H1 (cell line): ENCODE measurements at regions not wholly inside any gene's neighbourhood (a gene's known extent, or its start where the extent isn't known, plus 50 kb on each side); places are given as distances from the start of the nearest gene placed in this dataset.

Experiments used
- CTCF ChIA-PET: fragments of 300-600 bp; sonication (Branson Sonifier 250); formaldehyde crosslinking; loops from one replicate; lab custom pipeline; 2021; ENCODE audit not compliant: partially characterized antibody; lab: Charles Lee
- POLR2A ChIA-PET: fragments of 300-600 bp; sonication (Branson Sonifier 250); formaldehyde crosslinking; loops from one replicate; lab custom pipeline; 2021; ENCODE audit warnings: inconsistent platforms; ENCODE audit not compliant: partially characterized antibody; lab: Charles Lee
- DNase-seq, 2 experiments: peaks; one replicate each; pipeline versions ENCODE4 v3.0.0 to v3.0.0-alpha.2; 2010 to 2022; ENCODE audit warnings: low spot score in 2 of 2, low read depth in 1 of 2, mixed read lengths in 1 of 2
- FAIRE-seq: peaks from 2 replicates; lab custom pipeline; 2011; peaks lifted over from hg19 to GRCh38; lab: Jason Lieb, UNC
- H2AFZ ChIP-seq: 2 replicates; pipeline ENCODE4 v1.8.1; 2012; ENCODE audit warnings: low read length, inconsistent platforms
- H2AK5ac ChIP-seq: 2 replicates; pipeline ENCODE4 v1.6.1; 2013; ENCODE audit warnings: low read depth, low read length
- H2BK120ac ChIP-seq: replicated peaks from 2 replicates; pipeline ENCODE3; 2013; ENCODE audit warnings: low read depth, low read length, inconsistent platforms
- H2BK12ac ChIP-seq: 2 replicates; pipeline ENCODE4 v1.6.1; 2013; ENCODE audit warnings: low read depth, low read length
- H2BK15ac ChIP-seq: 2 replicates; pipeline ENCODE4 v1.6.1; 2013; ENCODE audit warnings: low read length
- H2BK20ac ChIP-seq: 2 replicates; pipeline ENCODE4 v1.6.1; 2013; ENCODE audit warnings: low read length
- H2BK5ac ChIP-seq: 2 replicates; pipeline ENCODE4 v1.6.1; 2013; ENCODE audit warnings: low read depth, low read length
- H3K14ac ChIP-seq: 2 replicates; pipeline ENCODE4 v1.6.1; 2013; ENCODE audit warnings: inconsistent platforms; ENCODE audit not compliant: insufficient read length
- H3K18ac ChIP-seq: 2 replicates; pipeline ENCODE4 v1.6.1; 2013; ENCODE audit warnings: low read length; ENCODE audit errors: extremely low read depth
- H3K23ac ChIP-seq: 2 replicates; pipeline ENCODE4 v1.6.1; 2013; ENCODE audit warnings: inconsistent platforms; ENCODE audit not compliant: insufficient read length
- H3K23me2 ChIP-seq: 2 replicates; pipeline ENCODE4 v1.6.1; 2013; ENCODE audit warnings: low read depth, low read length
- H3K27ac ChIP-seq: 2 replicates; pipeline ENCODE4 v1.6.1; 2011; ENCODE audit warnings: low read depth, low read length, inconsistent platforms
- H3K27me3 ChIP-seq, 4 experiments: replicated peaks in 1 of 4; 1 replicate in 1 of 4; 2 replicates in 3 of 4; pipeline versions ENCODE4 v1.6.1 to v1.8.1; 2011 to 2013; ENCODE audit warnings: low read length in 3 of 4, mild to moderate bottlenecking in 3 of 4, inconsistent platforms in 2 of 4, mixed read lengths in 2 of 4, moderate library complexity in 1 of 4; ENCODE audit not compliant: control insufficient read depth in 3 of 4, insufficient read depth in 3 of 4; ENCODE audit errors: extremely low read depth in 1 of 4
- H3K36me3 ChIP-seq, 4 experiments: 2 replicates each; pipeline versions ENCODE4 v1.6.1 to v1.8.1; 2011 to 2013; ENCODE audit warnings: mild to moderate bottlenecking in 4 of 4, low read length in 3 of 4, moderate library complexity in 2 of 4, control low read depth in 1 of 4, inconsistent platforms in 1 of 4; ENCODE audit not compliant: insufficient read depth in 4 of 4, control insufficient read depth in 2 of 4
- H3K4ac ChIP-seq: replicated peaks from 2 replicates; pipeline ENCODE3; 2013; ENCODE audit warnings: low read length, low read depth, mixed read lengths, inconsistent platforms; ENCODE audit not compliant: insufficient read length
- H3K4me1 ChIP-seq, 4 experiments: replicated peaks in 1 of 4; 1 replicate in 1 of 4; 2 replicates in 3 of 4; pipeline versions ENCODE4 v1.6.1 to v1.8.1; 2011 to 2013; ENCODE audit warnings: low read length in 3 of 4, inconsistent platforms in 2 of 4, mixed read lengths in 1 of 4; ENCODE audit not compliant: insufficient read depth in 4 of 4, control insufficient read depth in 3 of 4
- H3K4me2 ChIP-seq, 2 experiments: 2 replicates each; pipeline versions ENCODE4 v1.6.1 to v1.8.1; 2011 to 2013; ENCODE audit warnings: low read depth in 2 of 2, low read length in 2 of 2, control low read depth in 1 of 2, inconsistent platforms in 1 of 2, mild to moderate bottlenecking in 1 of 2; ENCODE audit not compliant: insufficient read depth in 1 of 2
- H3K4me3 ChIP-seq, 4 experiments: fragments of 200-600, 300-600 bp in 1 of 4; sonication (generic), shearing (Covaris generic), sonication (Bioruptor Twin) in 1 of 4; 2 replicates each; pipeline versions ENCODE4 v1.5.1 to v1.8.1; 2011 to 2016; ENCODE audit warnings: low read length in 4 of 4, low read depth in 3 of 4, control low read depth in 2 of 4, inconsistent platforms in 2 of 4, mild to moderate bottlenecking in 2 of 4, mixed read lengths in 1 of 4, moderate library complexity in 1 of 4; ENCODE audit not compliant: insufficient read depth in 2 of 4; ENCODE audit errors: extremely low read depth in 1 of 4
- H3K56ac ChIP-seq: replicated peaks from 2 replicates; pipeline ENCODE3; 2013; ENCODE audit warnings: low read depth, mild to moderate bottlenecking, mixed read lengths, low read length, inconsistent platforms; ENCODE audit not compliant: insufficient read length
- H3K79me1 ChIP-seq: 2 replicates; pipeline ENCODE4 v1.6.1; 2013; ENCODE audit warnings: low read depth, low read length, control low read depth
- H3K79me2 ChIP-seq, 2 experiments: 2 replicates each; pipeline versions ENCODE4 v1.6.1 to v1.8.1; 2012 to 2013; ENCODE audit warnings: low read length in 2 of 2, mild to moderate bottlenecking in 2 of 2, inconsistent platforms in 1 of 2; ENCODE audit not compliant: insufficient read depth in 2 of 2, control insufficient read depth in 1 of 2
- H3K9ac ChIP-seq, 4 experiments: replicated peaks in 1 of 4; 1 replicate in 1 of 4; 2 replicates in 3 of 4; pipeline versions ENCODE4 v1.6.1 to v1.8.1; 2011 to 2013; ENCODE audit warnings: low read depth in 3 of 4, low read length in 3 of 4, control low read depth in 2 of 4, mild to moderate bottlenecking in 2 of 4, moderate library complexity in 2 of 4, inconsistent platforms in 1 of 4; ENCODE audit errors: extremely low read depth in 1 of 4
- H3K9me3 ChIP-seq, 2 experiments: 2 replicates each; pipeline versions ENCODE4 v1.6.1 to v1.8.1; 2012 to 2013; ENCODE audit warnings: mild to moderate bottlenecking in 2 of 2, moderate library complexity in 2 of 2, control low read depth in 1 of 2, inconsistent platforms in 1 of 2, low read depth in 1 of 2, low read length in 1 of 2, mixed read lengths in 1 of 2; ENCODE audit not compliant: insufficient read depth in 2 of 2
- H4K20me1 ChIP-seq, 2 experiments: replicated peaks in 1 of 2; 2 replicates each; pipeline versions ENCODE3 to v1.8.1; 2011 to 2013; ENCODE audit warnings: inconsistent platforms in 2 of 2, low read length in 2 of 2, mild to moderate bottlenecking in 1 of 2; ENCODE audit not compliant: insufficient read depth in 2 of 2, control insufficient read depth in 1 of 2
- H4K5ac ChIP-seq: 2 replicates; pipeline ENCODE4 v1.6.1; 2013; ENCODE audit warnings: low read length, low read depth, mixed read lengths, inconsistent platforms; ENCODE audit not compliant: insufficient read length
- H4K8ac ChIP-seq: 2 replicates; pipeline ENCODE4 v1.8.0; 2013; ENCODE audit warnings: mild to moderate bottlenecking, moderate library complexity, low read length, inconsistent platforms; ENCODE audit not compliant: insufficient read depth; ENCODE audit errors: extremely low read depth
- H4K91ac ChIP-seq: replicated peaks from 2 replicates; pipeline ENCODE3; 2013; ENCODE audit warnings: low read length, mixed read lengths, inconsistent platforms; ENCODE audit not compliant: insufficient read length
- CHD1 ChIP-seq: IDR thresholded peaks from 2 replicates; pipeline ENCODE4 v1.6.1; 2012; ENCODE audit warnings: low read depth, low read length, improper control_type of control experiment
- CTBP2 ChIP-seq: IDR thresholded peaks from 2 replicates; pipeline ENCODE4 v1.7.0; 2011; ENCODE audit warnings: borderline replicate concordance, mild to moderate bottlenecking, moderate library complexity, mixed read lengths, low read length; ENCODE audit not compliant: insufficient read depth, insufficient read length
- JUN ChIP-seq: IDR thresholded peaks from 2 replicates; pipeline ENCODE4 v1.6.1; 2011; ENCODE audit warnings: low read depth, mild to moderate bottlenecking, improper control_type of control experiment, low read length
- JUND ChIP-seq: IDR thresholded peaks from 2 replicates; pipeline ENCODE4 v1.6.1; 2011; ENCODE audit warnings: mild to moderate bottlenecking, improper control_type of control experiment, low read length
- KDM1A ChIP-seq: fragments of 200-600, 300-600 bp; sonication (generic); IDR thresholded peaks from 2 replicates; pipeline ENCODE4 v1.7.1; 2016; ENCODE audit warnings: mild to moderate bottlenecking, low read length, borderline replicate concordance
- PHF8 ChIP-seq: fragments of 200-600 bp; sonication (generic); conservative IDR thresholded peaks from 2 replicates; pipeline ENCODE4 v1.7.1; 2012; ENCODE audit warnings: low read depth, mild to moderate bottlenecking, inconsistent platforms, low read length, moderate library complexity
- POU5F1 ChIP-seq: IDR thresholded peaks from 2 replicates; pipeline ENCODE4 v1.6.1; 2011; ENCODE audit warnings: low read depth, mild to moderate bottlenecking, low read length, moderate library complexity
- RNF2 ChIP-seq: fragments of 200-900, 300-1000 bp; sonication (generic); IDR thresholded peaks from 2 replicates; pipeline ENCODE4 v1.7.1; 2016; ENCODE audit warnings: borderline replicate concordance, low read depth, mild to moderate bottlenecking, antibody characterized with exemption, low read length; ENCODE audit not compliant: poor library complexity, severe bottlenecking; ENCODE audit errors: missing control alignments
- SIRT6 ChIP-seq: IDR thresholded peaks from one replicate; pipeline ENCODE4 v1.7.1; 2012; ENCODE audit warnings: low read length, inconsistent platforms
- SRF ChIP-seq: IDR thresholded peaks from 2 replicates; pipeline ENCODE4 v1.6.1; 2011; ENCODE audit warnings: mild to moderate bottlenecking, low read depth, low read length, moderate library complexity
- SUZ12 ChIP-seq: fragments of 200-600 bp; sonication (generic); IDR thresholded peaks from 2 replicates; pipeline ENCODE4 v1.6.1; 2012; ENCODE audit warnings: mild to moderate bottlenecking, inconsistent platforms, low read length, moderate library complexity, mixed read lengths
- WGBS, 2 experiments: shearing (Covaris generic) in 1 of 2; methylation state at CpG; one replicate each; pipeline versions ENCODE4 v1.1.6 to v1.1.7; 2013 to 2015; ENCODE audit warnings: low lambda C conversion rate in 2 of 2, mixed read lengths in 2 of 2, inconsistent platforms in 1 of 2, low coverage in 1 of 2, missing lambda C conversion rate in 1 of 2; ENCODE audit not compliant: insufficient replicate concordance in 2 of 2, insufficient coverage in 1 of 2, insufficient read length in 1 of 2; ENCODE audit errors: extremely low coverage in 1 of 2, missing lambda C conversion rate in 1 of 2; 5-methylcytosine and 5-hydroxymethylcytosine counted together
- TF ChIP-seq, protein P1 (sequence below), 3 experiments: IDR thresholded peaks; 1 replicate in 2 of 3; 2 replicates in 1 of 3; pipeline versions ENCODE4 v1.5.1 to v1.6.1; 2011; ENCODE audit warnings: low read length in 3 of 3, mild to moderate bottlenecking in 3 of 3, inconsistent platforms in 2 of 3, low read depth in 1 of 3, moderate library complexity in 1 of 3; ENCODE audit not compliant: insufficient read depth in 1 of 3; ENCODE audit errors: control extremely low read depth in 1 of 3

DNA sequence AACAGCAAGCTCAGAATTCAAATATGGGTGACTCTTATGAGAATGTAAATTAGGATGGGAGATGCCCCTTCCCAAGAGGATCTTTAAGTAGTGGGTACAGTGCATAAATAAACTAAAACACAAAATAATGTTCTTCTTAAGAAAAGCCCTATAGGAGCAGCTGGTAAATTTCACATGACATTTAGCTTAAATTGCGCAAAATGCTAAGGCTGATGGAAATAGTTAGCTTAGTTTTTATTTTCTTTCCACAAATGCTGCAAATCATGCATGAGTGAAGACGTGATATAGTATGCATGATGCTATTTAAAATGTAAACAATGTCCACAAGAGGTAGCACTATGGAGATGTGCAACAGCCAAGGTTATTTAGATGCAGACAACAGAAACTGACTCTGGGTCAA is 328.1 kb downstream of the ATP23 start:
- DNase-seq (no peak), FAIRE-seq (no peak)
- no peak overlapping the region for H3K4ac ChIP-seq
- H3K36me3 ChIP-seq, result no peaks in the 10 kb centered on the region
- no peaks in the 10 kb centered on the region for H4K20me1 ChIP-seq
- no peak overlapping the region for H3K9ac ChIP-seq
- CTCF ChIA-PET, result interaction anchor here (1.4 kb wide), 1 partner anchor 18 kb away, joined by 3 read pairs; no protein-coding TSS in a partner anchor
- no peak overlapping the region for H2BK120ac ChIP-seq
- no peaks in the 10 kb centered on the region for H3K23me2 ChIP-seq
- H3K4me2 ChIP-seq, result no peak overlapping the region
- H2BK15ac ChIP-seq, result no peak overlapping the region
- H3K9me3 ChIP-seq, result no peaks in the 10 kb centered on the region
- H4K91ac ChIP-seq, result no peak overlapping the region
- no peak overlapping the region for H4K5ac ChIP-seq
- H3K27me3 ChIP-seq, result no peaks in the 10 kb centered on the region
- no peak overlapping the region for H3K14ac ChIP-seq
- H3K18ac ChIP-seq, result no peak overlapping the region
- H3K56ac ChIP-seq, result no peak overlapping the region
- H3K4me1 ChIP-seq, result no peaks in the 10 kb centered on the region
- H3K4me3 ChIP-seq, result no peak overlapping the region
- no peak overlapping the region for H2AFZ ChIP-seq
- no peaks in the 10 kb centered on the region for H3K79me1 ChIP-seq
- no peak overlapping the region for H2BK12ac ChIP-seq
- POLR2A ChIA-PET, result no interaction called here
- no peak overlapping the region for H2BK20ac ChIP-seq
- H4K8ac ChIP-seq, result no peak overlapping the region
- no peak overlapping the region for H3K23ac ChIP-seq
- H3K27ac ChIP-seq, result no peak overlapping the region
- no peak overlapping the region for H2BK5ac ChIP-seq
- H2AK5ac ChIP-seq, result no peak overlapping the region
- H3K79me2 ChIP-seq, result no peaks in the 10 kb centered on the region
- WGBS, 2 experiments, result 97% methylated on average over 2 of the region's 2 CpGs; no CpG with 5 or more reads in 1 of the 2 experiments
- TF ChIP-seq SUZ12 (no peak), CHD1 (no peak), JUND (no peak), POU5F1 (no peak), PHF8 (no peak), CTBP2 (no peak), JUN (no peak), RNF2 (no peak), SIRT6 (no peak), SRF (no peak), KDM1A (no peak)
- TF ChIP-seq, protein P1, sequence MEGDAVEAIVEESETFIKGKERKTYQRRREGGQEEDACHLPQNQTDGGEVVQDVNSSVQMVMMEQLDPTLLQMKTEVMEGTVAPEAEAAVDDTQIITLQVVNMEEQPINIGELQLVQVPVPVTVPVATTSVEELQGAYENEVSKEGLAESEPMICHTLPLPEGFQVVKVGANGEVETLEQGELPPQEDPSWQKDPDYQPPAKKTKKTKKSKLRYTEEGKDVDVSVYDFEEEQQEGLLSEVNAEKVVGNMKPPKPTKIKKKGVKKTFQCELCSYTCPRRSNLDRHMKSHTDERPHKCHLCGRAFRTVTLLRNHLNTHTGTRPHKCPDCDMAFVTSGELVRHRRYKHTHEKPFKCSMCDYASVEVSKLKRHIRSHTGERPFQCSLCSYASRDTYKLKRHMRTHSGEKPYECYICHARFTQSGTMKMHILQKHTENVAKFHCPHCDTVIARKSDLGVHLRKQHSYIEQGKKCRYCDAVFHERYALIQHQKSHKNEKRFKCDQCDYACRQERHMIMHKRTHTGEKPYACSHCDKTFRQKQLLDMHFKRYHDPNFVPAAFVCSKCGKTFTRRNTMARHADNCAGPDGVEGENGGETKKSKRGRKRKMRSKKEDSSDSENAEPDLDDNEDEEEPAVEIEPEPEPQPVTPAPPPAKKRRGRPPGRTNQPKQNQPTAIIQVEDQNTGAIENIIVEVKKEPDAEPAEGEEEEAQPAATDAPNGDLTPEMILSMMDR (IDR thresholded peaks at IDR 0.05; ENCODE audit: control extremely low read depth in 1 of 3, insufficient read depth in 1 of 3, low read depth in 1 of 3, low read length in 3 of 3), result no peak
